Neural crest cell (in vitro differentiated cells): ENCODE measurements at regions not wholly inside any gene's neighbourhood (a gene's known extent, or its start where the extent isn't known, plus 50 kb on each side); places are given as distances from the start of the nearest gene placed in this dataset.

Experiments
- DNase-seq: peaks from one replicate; pipeline ENCODE4 v3.0.0; 2021; ENCODE audit warnings: low read depth, mixed read lengths, low spot score
- H3K27ac Mint-ChIP-seq: one replicate; pipeline ENCODE4 v1.8.0; 2021; ENCODE audit warnings: mild to moderate bottlenecking, mixed read lengths; ENCODE audit not compliant: unreplicated experiment
- H3K27me3 Mint-ChIP-seq: 2 replicates; pipeline ENCODE4 v1.8.0; 2021; ENCODE audit warnings: low read depth, mild to moderate bottlenecking, mixed read lengths
- H3K36me3 Mint-ChIP-seq: 2 replicates; pipeline ENCODE4 v1.8.0; 2021; ENCODE audit warnings: low read depth, mild to moderate bottlenecking, mixed read lengths
- H3K4me1 Mint-ChIP-seq: 2 replicates; pipeline ENCODE4 v1.8.0; 2021; ENCODE audit warnings: mixed read lengths
- H3K4me3 Mint-ChIP-seq: one replicate; pipeline ENCODE4 v1.8.0; 2021; ENCODE audit warnings: mild to moderate bottlenecking, mixed read lengths
- H3K9me3 Mint-ChIP-seq: 2 replicates; pipeline ENCODE4 v1.8.0; 2021; ENCODE audit warnings: mixed read lengths
- TF ChIP-seq, protein P1 (sequence below): fragments of 200-600 bp; sonication (generic); conservative IDR thresholded peaks from 2 replicates; pipeline ENCODE4 v1.5.0; 2021; ENCODE audit warnings: antibody characterized with exemption, mild to moderate bottlenecking

DNA sequence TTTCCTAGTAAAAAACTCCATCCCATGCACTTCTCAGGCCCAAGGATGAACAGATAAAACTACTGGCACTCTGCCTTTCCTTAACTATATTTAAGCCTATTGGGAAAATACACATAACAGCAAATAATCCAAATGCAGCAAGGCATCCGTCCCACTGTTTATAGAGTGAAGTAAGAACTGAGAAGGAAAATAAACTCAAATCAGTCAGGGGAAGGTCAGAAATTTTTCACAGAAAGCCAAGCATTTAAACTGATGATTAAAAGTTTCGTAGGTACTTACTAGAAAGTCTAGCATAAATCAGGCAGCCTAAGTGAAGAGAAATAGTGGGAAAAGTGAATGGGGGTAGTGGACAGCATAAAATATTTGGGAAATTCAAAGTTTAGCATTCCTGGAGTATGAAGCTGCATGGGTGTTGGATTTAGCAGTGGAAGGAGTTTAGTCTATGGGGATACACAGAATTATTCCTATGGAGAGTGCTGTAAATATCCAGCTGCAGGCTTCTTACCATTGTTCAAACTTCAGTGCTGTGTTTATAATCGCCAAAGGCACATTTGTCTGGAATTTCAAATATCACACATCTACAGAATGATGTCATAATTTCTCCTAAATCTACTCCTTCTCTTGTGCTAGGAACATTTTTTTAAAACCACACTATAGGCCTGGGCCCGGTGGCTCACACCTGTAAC is 1131.0 kb upstream of the GOT2 start:
- Mint-ChIP-seq H3K36me3 (no peaks in the 10 kb centered on the region), H3K27me3 (no peaks in the 10 kb centered on the region), H3K27ac (no peak overlapping the region), H3K4me3 (no peak overlapping the region), H3K9me3 (peaks cover 7% of the 10 kb centered on the region), H3K4me1 (peaks cover 12% of the 10 kb centered on the region)
- DNase-seq: no peak
- TF ChIP-seq, protein P1, sequence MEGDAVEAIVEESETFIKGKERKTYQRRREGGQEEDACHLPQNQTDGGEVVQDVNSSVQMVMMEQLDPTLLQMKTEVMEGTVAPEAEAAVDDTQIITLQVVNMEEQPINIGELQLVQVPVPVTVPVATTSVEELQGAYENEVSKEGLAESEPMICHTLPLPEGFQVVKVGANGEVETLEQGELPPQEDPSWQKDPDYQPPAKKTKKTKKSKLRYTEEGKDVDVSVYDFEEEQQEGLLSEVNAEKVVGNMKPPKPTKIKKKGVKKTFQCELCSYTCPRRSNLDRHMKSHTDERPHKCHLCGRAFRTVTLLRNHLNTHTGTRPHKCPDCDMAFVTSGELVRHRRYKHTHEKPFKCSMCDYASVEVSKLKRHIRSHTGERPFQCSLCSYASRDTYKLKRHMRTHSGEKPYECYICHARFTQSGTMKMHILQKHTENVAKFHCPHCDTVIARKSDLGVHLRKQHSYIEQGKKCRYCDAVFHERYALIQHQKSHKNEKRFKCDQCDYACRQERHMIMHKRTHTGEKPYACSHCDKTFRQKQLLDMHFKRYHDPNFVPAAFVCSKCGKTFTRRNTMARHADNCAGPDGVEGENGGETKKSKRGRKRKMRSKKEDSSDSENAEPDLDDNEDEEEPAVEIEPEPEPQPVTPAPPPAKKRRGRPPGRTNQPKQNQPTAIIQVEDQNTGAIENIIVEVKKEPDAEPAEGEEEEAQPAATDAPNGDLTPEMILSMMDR: no peak

DNA sequence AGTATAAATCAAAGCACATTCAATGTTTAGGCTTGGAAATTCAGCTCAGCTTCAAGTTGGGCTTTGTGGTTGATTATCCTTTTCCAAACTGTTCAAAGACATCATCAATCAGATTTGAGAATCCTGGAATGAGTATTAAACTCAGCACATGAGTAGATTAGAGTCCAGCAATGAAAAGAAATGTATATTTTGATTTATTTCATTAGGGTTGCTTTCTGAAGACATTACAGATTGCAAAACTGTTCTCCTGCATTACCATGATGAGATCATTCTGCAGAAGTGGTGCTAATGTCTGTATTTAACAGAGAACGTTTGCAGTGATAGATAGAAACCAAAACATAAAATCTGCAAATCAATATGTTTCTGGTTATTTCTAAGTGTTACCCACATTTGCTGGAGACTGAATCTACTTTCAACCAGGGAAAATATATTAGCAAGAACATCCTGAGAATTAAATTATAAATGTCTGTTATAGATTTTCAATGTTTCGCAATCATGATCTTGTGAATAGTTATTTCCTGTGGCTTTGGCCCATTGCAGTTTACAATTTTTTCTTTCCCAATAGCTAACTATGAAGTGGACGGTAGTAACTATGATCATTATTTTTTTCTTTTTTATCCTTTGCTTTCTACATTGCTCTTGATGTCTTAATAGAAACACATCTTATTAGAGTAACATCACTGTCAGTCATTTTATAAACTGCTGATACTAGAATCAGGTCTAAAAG is 1125.7 kb upstream of the GOT2 start:
- H3K36me3 Mint-ChIP-seq: no peaks in the 10 kb centered on the region
- no peaks in the 10 kb centered on the region for H3K27me3 Mint-ChIP-seq
- no peak overlapping the region for H3K27ac Mint-ChIP-seq
- no peak overlapping the region for H3K4me3 Mint-ChIP-seq
- peaks cover 7% of the 10 kb centered on the region for H3K9me3 Mint-ChIP-seq
- peaks cover 5% of the 10 kb centered on the region for H3K4me1 Mint-ChIP-seq
- TF ChIP-seq, protein P1: no peak
- DNase-seq: no peak

DNA sequence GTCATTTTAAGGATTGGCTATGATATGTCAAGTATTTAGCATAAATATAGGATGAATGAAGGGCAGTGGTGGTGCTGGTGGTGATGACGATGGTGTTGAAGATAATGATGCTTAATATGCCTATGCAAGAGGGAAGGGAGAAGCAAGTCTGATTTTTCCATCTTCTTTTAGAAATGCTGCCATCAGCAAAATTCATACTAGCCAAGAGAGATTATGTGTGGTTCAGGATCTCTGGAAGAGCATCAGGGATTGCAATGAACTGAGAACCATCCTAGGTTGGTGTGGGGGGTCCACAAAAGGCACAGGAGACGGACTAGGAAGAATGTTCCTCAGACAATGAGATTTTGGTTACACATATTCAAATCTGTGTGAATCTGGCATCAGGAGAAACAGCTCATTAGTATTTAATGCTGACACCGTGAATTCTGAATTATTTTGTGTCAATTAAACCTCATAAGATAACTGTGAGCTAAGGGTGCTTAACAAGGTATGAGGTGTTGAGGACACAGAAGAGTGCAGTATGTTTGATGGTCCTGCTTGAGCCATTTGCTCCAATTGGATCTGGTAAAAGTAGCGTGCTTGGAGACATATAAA is 1120.8 kb upstream of the GOT2 start:
- Mint-ChIP-seq H3K4me3 (no peak overlapping the region), H3K36me3 (no peaks in the 10 kb centered on the region), H3K4me1 (no peaks in the 10 kb centered on the region), H3K27ac (no peak overlapping the region), H3K27me3 (peaks cover 2% of the 10 kb centered on the region), H3K9me3 (no peaks in the 10 kb centered on the region)
- DNase-seq: no peak
- TF ChIP-seq, protein P1: no peak

DNA sequence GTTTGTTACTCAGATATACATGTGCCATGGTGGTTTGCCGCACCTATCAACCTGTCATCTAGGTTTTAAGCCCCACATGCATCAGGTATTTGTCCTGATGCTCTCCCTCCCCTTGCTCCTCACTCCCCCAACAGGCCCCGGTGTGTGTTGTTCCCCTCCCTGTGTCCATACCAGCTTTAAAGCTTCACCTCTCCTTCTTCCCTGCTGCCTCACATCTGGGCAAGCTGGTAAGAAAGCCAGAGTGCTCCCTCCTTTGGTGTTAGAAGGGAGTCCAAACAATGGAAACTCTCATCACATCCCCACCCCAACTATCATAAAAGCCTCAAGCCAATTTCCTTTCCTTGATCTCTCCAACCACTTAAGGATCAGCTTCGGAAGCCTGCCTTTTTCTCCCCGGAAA is 1115.6 kb upstream of the GOT2 start:
- Mint-ChIP-seq H3K27ac (no peak overlapping the region), H3K4me3 (no peak overlapping the region), H3K4me1 (no peaks in the 10 kb centered on the region), H3K9me3 (no peaks in the 10 kb centered on the region), H3K36me3 (no peaks in the 10 kb centered on the region), H3K27me3 (peaks cover 2% of the 10 kb centered on the region)
- DNase-seq: no peak
- TF ChIP-seq, protein P1: no peak

DNA sequence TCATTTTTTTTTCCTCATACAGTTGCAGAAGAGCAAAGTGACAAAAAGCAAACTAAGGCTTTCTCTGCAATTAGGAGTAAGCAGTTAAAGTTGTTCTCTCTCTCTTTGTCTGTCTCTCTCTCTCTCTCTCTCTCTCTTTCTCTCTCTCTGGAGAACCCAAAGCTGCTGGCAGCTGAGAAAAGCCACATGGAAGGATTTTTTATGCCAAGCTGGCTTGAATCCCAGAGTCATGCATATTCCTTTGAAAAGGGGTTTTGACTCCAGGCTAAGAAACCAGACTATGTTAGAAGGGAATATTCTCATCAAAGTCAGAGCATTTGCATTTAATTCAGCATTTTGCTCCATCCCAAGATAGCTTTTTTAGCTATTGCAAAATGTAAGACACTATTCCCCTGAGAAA is 1114.2 kb upstream of the GOT2 start:
- TF ChIP-seq, protein P1: no peak
- H3K4me1 Mint-ChIP-seq: no peaks in the 10 kb centered on the region
- H3K27ac Mint-ChIP-seq: no peak overlapping the region
- peaks cover 2% of the 10 kb centered on the region for H3K27me3 Mint-ChIP-seq
- H3K9me3 Mint-ChIP-seq: peaks cover 5% of the 10 kb centered on the region
- H3K4me3 Mint-ChIP-seq: no peak overlapping the region
- no peak for DNase-seq
- H3K36me3 Mint-ChIP-seq: no peaks in the 10 kb centered on the region
